HFF-Myc (cell line): ENCODE measurements at regions not wholly inside any gene's neighbourhood (a gene's known extent, or its start where the extent isn't known, plus 50 kb on each side); places are given as distances from the start of the nearest gene placed in this dataset.

Experiments
- DNase-seq: peaks from one replicate; pipeline ENCODE4 v3.0.0-alpha.2; 2011; ENCODE audit warnings: low read depth; ENCODE audit errors: extremely low read depth
- H3K4me3 ChIP-seq: replicated peaks from 2 replicates; pipeline ENCODE4 v1.5.1; 2011; ENCODE audit warnings: low read depth, mild to moderate bottlenecking, control low read depth, low read length
- CTCF ChIP-seq: IDR thresholded peaks from 2 replicates; pipeline ENCODE4 v1.5.1; 2012; ENCODE audit warnings: mild to moderate bottlenecking, low read depth, low read length, control low read depth; ENCODE audit errors: missing control alignments

DNA sequence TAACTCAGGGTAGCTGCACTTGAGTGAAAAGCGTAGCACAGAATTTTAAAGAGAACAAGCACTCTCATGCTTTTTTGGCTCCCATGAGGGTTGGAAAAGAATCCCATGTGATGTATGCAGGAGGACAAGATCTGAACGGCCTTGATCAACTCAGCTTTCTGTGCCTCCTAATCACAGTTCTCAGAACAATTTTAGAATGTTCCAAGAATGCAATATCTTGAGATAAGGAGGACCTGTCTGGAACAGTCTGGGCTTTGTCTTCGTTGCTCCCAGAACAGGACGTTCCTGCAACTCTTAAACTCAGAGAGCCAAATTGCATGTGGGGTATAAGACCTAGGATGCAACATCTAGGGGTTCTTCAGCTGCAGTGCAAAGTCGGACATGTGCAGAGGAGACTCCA lies 582.7 kb downstream of the RERGL start:
- DNase-seq: no peak
- H3K4me3 ChIP-seq: no peak overlapping the region
- no peak for TF ChIP-seq CTCF

GRCh38 chr12:17503742-17504141 lies 586.3 kb downstream of the RERGL start:
- H3K4me3 ChIP-seq: no peak overlapping the region
- no peak for TF ChIP-seq CTCF
- DNase-seq: no peak

- TF ChIP-seq CTCF: no peak
- no peak for DNase-seq
- no peak overlapping the region for H3K4me3 ChIP-seq
Measured at GRCh38 chr12:17489452-17489851, 600.5 kb downstream of the RERGL start.

- DNase-seq: no peak
- no peak for TF ChIP-seq CTCF
- no peak overlapping the region for H3K4me3 ChIP-seq
Measured at GRCh38 chr12:17478908-17479673, 610.9 kb downstream of the RERGL start.

DNA sequence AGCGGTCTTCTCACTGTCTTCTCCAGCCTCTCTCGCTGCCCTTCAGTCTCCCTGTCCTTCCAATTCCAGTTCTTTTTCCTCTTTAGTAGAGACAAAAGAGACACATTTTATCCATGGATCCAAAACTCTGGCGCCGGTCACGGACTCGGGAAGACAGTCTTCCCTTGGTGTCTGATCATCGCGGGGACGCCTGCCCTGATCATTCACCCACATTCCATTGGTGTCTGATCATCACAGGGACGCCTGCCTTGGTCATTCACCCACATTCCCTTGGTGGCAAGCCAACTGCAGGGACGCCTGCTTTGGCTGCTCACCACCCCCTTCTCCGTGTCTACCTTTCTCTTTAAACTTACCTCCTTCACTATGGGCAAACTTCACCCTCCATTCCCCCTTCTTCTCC lies 619.5 kb downstream of the RERGL start:
- no peak overlapping the region for H3K4me3 ChIP-seq
- no peak for DNase-seq
- TF ChIP-seq CTCF: no peak

GRCh38 chr12:17459214-17459613 lies 630.8 kb downstream of the RERGL start:
- no peak for DNase-seq
- no peak for TF ChIP-seq CTCF
- no peak overlapping the region for H3K4me3 ChIP-seq

DNA sequence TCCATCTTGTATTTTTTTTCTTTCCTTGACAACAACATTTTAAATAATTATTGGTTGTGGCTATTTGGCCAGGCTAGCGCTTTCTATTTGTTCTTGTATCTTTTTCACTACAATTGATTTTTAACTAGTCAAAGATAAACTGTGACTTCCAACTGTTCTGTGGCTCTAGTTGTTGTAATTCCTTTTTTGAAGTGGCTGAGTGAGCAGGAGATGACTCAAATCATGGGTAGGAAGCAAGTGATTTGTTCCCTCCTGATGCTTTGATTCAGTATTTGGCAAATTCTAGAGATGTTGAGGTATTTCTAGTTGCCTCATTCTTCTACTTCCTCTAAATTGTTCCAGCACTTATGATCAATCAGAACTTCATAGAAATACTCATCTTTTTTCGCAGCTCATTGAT lies 633.5 kb downstream of the RERGL start:
- TF ChIP-seq CTCF: no peak
- H3K4me3 ChIP-seq: no peak overlapping the region
- no peak for DNase-seq
